ENCODE measurements at regions not wholly inside any gene's neighbourhood (a gene's known extent, or its start where the extent isn't known, plus 50 kb on each side); places are given as distances from the start of the nearest gene placed in this dataset.

DNA sequence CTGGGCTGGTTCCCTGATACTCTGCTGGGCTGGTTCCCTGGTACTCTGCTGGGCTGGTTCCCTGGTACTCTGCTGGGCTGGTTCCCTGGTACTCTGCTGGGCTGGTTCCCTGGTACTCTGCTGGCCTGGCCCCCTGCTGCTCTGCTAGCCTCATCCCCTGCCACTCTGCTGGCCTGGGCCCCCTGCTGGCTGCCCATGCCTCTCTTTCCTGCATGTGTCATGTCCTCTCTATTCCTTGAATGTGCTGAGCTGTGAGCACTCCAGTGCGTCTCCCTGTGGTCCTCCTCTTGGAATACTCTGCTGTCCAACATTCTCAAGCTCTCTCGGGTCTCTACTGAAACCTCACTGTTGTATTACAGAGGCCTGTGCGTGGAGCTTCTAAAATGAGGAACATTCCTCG lies 216.3 kb downstream of the RNF144A start:
- H3K4me1 Mint-ChIP-seq (ENCODE audit: low read depth, unreplicated experiment): no peaks in the 10 kb centered on the region
- no peak overlapping the region for H3K27ac Mint-ChIP-seq (ENCODE audit: unreplicated experiment)
- no peak overlapping the region for H3K4me3 Mint-ChIP-seq (ENCODE audit: unreplicated experiment)
- no peaks in the 10 kb centered on the region for H3K36me3 Mint-ChIP-seq (ENCODE audit: unreplicated experiment)
- peak; percentile 50 for DNase-seq
- H3K9me3 Mint-ChIP-seq (ENCODE audit: unreplicated experiment): peaks cover under 1% of the 10 kb centered on the region
- H3K27me3 Mint-ChIP-seq (ENCODE audit: unreplicated experiment): peaks cover 1% of the 10 kb centered on the region
- TF ChIP-seq, protein P1, sequence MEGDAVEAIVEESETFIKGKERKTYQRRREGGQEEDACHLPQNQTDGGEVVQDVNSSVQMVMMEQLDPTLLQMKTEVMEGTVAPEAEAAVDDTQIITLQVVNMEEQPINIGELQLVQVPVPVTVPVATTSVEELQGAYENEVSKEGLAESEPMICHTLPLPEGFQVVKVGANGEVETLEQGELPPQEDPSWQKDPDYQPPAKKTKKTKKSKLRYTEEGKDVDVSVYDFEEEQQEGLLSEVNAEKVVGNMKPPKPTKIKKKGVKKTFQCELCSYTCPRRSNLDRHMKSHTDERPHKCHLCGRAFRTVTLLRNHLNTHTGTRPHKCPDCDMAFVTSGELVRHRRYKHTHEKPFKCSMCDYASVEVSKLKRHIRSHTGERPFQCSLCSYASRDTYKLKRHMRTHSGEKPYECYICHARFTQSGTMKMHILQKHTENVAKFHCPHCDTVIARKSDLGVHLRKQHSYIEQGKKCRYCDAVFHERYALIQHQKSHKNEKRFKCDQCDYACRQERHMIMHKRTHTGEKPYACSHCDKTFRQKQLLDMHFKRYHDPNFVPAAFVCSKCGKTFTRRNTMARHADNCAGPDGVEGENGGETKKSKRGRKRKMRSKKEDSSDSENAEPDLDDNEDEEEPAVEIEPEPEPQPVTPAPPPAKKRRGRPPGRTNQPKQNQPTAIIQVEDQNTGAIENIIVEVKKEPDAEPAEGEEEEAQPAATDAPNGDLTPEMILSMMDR (IDR thresholded peaks at IDR 0.05; ENCODE audit: partially characterized antibody, unreplicated experiment): no peak

DNA sequence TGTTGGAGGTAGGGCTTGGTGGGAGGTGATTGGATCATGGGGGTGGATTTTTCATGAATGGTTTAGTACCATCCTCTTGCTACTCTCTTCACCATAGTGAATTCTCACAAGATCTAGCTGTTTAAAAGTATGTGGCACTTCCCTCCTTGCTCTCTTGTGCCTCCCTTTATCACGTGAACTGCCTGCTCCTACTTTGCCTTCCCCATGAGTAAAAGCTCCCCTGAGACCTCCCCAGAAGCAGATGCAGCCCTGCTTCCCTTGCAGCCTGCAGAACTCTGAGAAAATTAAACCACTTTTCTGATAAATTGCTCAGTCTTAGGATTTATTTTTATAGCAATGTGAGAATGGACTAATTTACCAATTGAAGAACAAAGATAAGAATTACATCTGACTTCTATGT lies 223.1 kb downstream of the RNF144A start:
- no peak overlapping the region for H3K27ac Mint-ChIP-seq (ENCODE audit: unreplicated experiment)
- no peaks in the 10 kb centered on the region for H3K9me3 Mint-ChIP-seq (ENCODE audit: unreplicated experiment)
- peaks cover 3% of the 10 kb centered on the region for H3K4me1 Mint-ChIP-seq (ENCODE audit: low read depth, unreplicated experiment)
- no peaks in the 10 kb centered on the region for H3K27me3 Mint-ChIP-seq (ENCODE audit: unreplicated experiment)
- H3K4me3 Mint-ChIP-seq (ENCODE audit: unreplicated experiment): no peak overlapping the region
- TF ChIP-seq, protein P1 (IDR thresholded peaks at IDR 0.05; ENCODE audit: partially characterized antibody, unreplicated experiment): no peak
- no peak for DNase-seq
- H3K36me3 Mint-ChIP-seq (ENCODE audit: unreplicated experiment): peaks cover 18% of the 10 kb centered on the region

DNA sequence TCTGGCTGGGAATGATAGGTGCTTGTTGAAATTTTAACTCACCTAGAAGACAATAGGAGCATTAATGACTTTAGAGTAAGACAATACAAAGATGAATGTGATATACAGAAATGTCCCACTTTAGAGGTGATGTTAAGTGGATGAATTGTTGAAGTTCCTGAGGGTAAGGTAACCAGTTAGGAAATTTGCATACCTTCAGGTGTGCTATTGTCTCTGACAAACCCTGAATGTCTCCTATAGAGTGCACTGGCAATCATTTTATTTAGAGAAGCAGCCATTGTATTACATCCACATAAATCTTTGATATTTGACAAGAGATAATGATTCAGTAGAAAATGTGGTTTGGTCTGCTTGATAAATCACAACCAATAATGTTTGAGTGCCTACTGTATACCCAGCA lies 228.5 kb downstream of the RNF144A start:
- H3K4me3 Mint-ChIP-seq (ENCODE audit: unreplicated experiment): no peak overlapping the region
- H3K36me3 Mint-ChIP-seq (ENCODE audit: unreplicated experiment): peaks cover 17% of the 10 kb centered on the region
- no peak for DNase-seq
- no peaks in the 10 kb centered on the region for H3K27me3 Mint-ChIP-seq (ENCODE audit: unreplicated experiment)
- no peaks in the 10 kb centered on the region for H3K4me1 Mint-ChIP-seq (ENCODE audit: low read depth, unreplicated experiment)
- TF ChIP-seq, protein P1 (IDR thresholded peaks at IDR 0.05; ENCODE audit: partially characterized antibody, unreplicated experiment): no peak
- H3K9me3 Mint-ChIP-seq (ENCODE audit: unreplicated experiment): no peaks in the 10 kb centered on the region
- no peak overlapping the region for H3K27ac Mint-ChIP-seq (ENCODE audit: unreplicated experiment)

DNA sequence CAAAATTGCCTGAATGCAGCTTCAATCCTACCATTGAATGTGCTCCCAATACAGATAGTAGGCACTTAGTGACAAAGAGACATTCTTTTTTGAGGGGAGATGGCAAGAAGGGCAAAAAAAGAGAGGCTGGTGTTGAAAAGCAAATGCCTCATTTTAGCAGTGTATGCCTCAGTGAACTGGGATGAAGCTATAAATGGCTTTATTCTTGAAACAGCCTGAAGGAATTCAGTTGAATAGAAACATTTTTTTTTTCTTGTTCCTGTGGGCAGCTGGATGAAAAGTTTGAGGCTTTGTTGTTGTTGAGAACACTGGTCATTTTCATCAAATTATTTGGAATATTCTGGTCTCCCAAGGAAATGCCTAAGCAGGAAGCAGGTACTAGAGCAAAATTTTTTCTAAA lies 228.9 kb downstream of the RNF144A start:
- H3K9me3 Mint-ChIP-seq (ENCODE audit: unreplicated experiment): no peaks in the 10 kb centered on the region
- DNase-seq: no peak
- no peaks in the 10 kb centered on the region for H3K4me1 Mint-ChIP-seq (ENCODE audit: low read depth, unreplicated experiment)
- H3K4me3 Mint-ChIP-seq (ENCODE audit: unreplicated experiment): no peak overlapping the region
- H3K27me3 Mint-ChIP-seq (ENCODE audit: unreplicated experiment): no peaks in the 10 kb centered on the region
- H3K36me3 Mint-ChIP-seq (ENCODE audit: unreplicated experiment): peaks cover 15% of the 10 kb centered on the region
- TF ChIP-seq, protein P1 (IDR thresholded peaks at IDR 0.05; ENCODE audit: partially characterized antibody, unreplicated experiment): no peak
- no peak overlapping the region for H3K27ac Mint-ChIP-seq (ENCODE audit: unreplicated experiment)

DNA sequence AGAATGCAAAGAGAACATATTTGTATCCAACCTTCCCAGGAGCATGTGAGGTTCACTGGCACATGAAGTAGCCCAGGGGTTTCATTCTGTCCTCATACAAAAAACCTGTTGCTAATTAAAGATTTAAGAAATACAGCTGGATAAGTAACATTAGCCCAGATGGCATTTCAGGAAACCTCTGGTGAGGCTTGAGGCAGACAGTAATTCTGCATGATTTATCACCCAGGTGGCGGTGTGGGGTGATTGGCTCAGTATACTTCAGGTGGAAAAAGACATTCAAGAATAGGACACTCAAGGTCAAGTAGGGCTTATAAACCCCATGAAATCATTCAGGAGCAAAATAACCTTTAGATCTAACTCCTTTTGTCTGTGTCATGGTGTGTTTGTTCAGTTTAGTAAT lies 237.4 kb downstream of the RNF144A start:
- Mint-ChIP-seq H3K4me1 (ENCODE audit: low read depth, unreplicated experiment) (no peaks in the 10 kb centered on the region), H3K27me3 (ENCODE audit: unreplicated experiment) (no peaks in the 10 kb centered on the region), H3K9me3 (ENCODE audit: unreplicated experiment) (no peaks in the 10 kb centered on the region), H3K36me3 (ENCODE audit: unreplicated experiment) (peaks cover 3% of the 10 kb centered on the region), H3K4me3 (ENCODE audit: unreplicated experiment) (no peak overlapping the region), H3K27ac (ENCODE audit: unreplicated experiment) (no peak overlapping the region)
- DNase-seq: no peak
- TF ChIP-seq, protein P1 (IDR thresholded peaks at IDR 0.05; ENCODE audit: partially characterized antibody, unreplicated experiment): no peak
